ENCODE measurements at regions not wholly inside any gene's neighbourhood (a gene's known extent, or its start where the extent isn't known, plus 50 kb on each side); places are given as distances from the start of the nearest gene placed in this dataset.
"Not testable (repeated sequence)": the region's sequence is repeated elsewhere in the genome, so short reads cannot be mapped to it uniquely, and the experiment has no call there.

- DNase-seq = no peak
Measured at GRCh38 chr7:43054052-43054722, 58.3 kb upstream of the HECW1 start.

GRCh38 chr7:43057141-43057540 lies 55.3 kb upstream of the HECW1 start:
- no peak for DNase-seq

- DNase-seq = peak in 2 of 3 experiments; percentile 9 to 48
Measured at GRCh38 chr7:43058271-43059066, 54.0 kb upstream of the HECW1 start.

- DNase-seq = not testable (repeated sequence)
Measured at GRCh38 chr7:43059067-43059600, 53.3 kb upstream of the HECW1 start.

Measured in NCI-H1417 (cell line).